Endothelial cell (in vitro differentiated cells): ENCODE measurements at regions not wholly inside any gene's neighbourhood (a gene's known extent, or its start where the extent isn't known, plus 50 kb on each side); places are given as distances from the start of the nearest gene placed in this dataset.

Source experiments
- DNase-seq: peaks from one replicate; pipeline ENCODE4 v3.0.0; 2021; ENCODE audit warnings: low spot score
- H3K27ac Mint-ChIP-seq: one replicate; pipeline ENCODE4 v1.8.0; 2021; ENCODE audit warnings: mixed read lengths, inconsistent platforms; ENCODE audit not compliant: unreplicated experiment
- H3K27me3 Mint-ChIP-seq: one replicate; pipeline ENCODE4 v1.8.0; 2021; ENCODE audit warnings: mild to moderate bottlenecking, moderate library complexity, mixed read lengths, inconsistent platforms; ENCODE audit not compliant: unreplicated experiment
- H3K36me3 Mint-ChIP-seq: one replicate; pipeline ENCODE4 v1.8.0; 2021; ENCODE audit warnings: mild to moderate bottlenecking, low read depth, mixed read lengths, inconsistent platforms; ENCODE audit not compliant: unreplicated experiment
- H3K4me1 Mint-ChIP-seq: one replicate; pipeline ENCODE4 v1.8.0; 2021; ENCODE audit warnings: mild to moderate bottlenecking, mixed read lengths, inconsistent platforms; ENCODE audit not compliant: unreplicated experiment
- H3K4me3 Mint-ChIP-seq: one replicate; pipeline ENCODE4 v1.8.0; 2021; ENCODE audit warnings: mild to moderate bottlenecking, mixed read lengths, inconsistent platforms; ENCODE audit not compliant: unreplicated experiment
- H3K9me3 Mint-ChIP-seq: one replicate; pipeline ENCODE4 v1.8.0; 2021; ENCODE audit warnings: mixed read lengths, inconsistent platforms; ENCODE audit not compliant: unreplicated experiment
- CTCF ChIP-seq: fragments of 200-600 bp; sonication (generic); IDR thresholded peaks from one replicate; pipeline ENCODE4 v1.5.0; 2021; ENCODE audit warnings: antibody characterized with exemption; ENCODE audit not compliant: unreplicated experiment

- Mint-ChIP-seq H3K27me3 (no peaks in the 10 kb centered on the region), H3K4me3 (no peak overlapping the region), H3K9me3 (no peaks in the 10 kb centered on the region), H3K4me1 (peaks cover 12% of the 10 kb centered on the region), H3K27ac (no peak overlapping the region), H3K36me3 (no peaks in the 10 kb centered on the region)
- TF ChIP-seq CTCF = no peak
- no peak for DNase-seq
Measured at GRCh38 chr5:117182104-117182503, 607.5 kb upstream of the SEMA6A start.

GRCh38 chr5:117177302-117177701 is 602.7 kb upstream of the SEMA6A start:
- Mint-ChIP-seq H3K9me3 (no peaks in the 10 kb centered on the region), H3K36me3 (no peaks in the 10 kb centered on the region), H3K27me3 (no peaks in the 10 kb centered on the region), H3K27ac (peak overlapping the region; percentile 54), H3K4me1 (peaks cover 19% of the 10 kb centered on the region), H3K4me3 (no peak overlapping the region)
- no peak for DNase-seq
- no peak for TF ChIP-seq CTCF

GRCh38 chr5:117165068-117165467 is 590.4 kb upstream of the SEMA6A start:
- no peak for DNase-seq
- no peaks in the 10 kb centered on the region for H3K36me3 Mint-ChIP-seq
- no peak overlapping the region for H3K27ac Mint-ChIP-seq
- H3K9me3 Mint-ChIP-seq = no peaks in the 10 kb centered on the region
- H3K4me3 Mint-ChIP-seq = no peak overlapping the region
- H3K27me3 Mint-ChIP-seq = no peaks in the 10 kb centered on the region
- no peak for TF ChIP-seq CTCF
- H3K4me1 Mint-ChIP-seq = no peaks in the 10 kb centered on the region

GRCh38 chr5:117161718-117162335 is 587.2 kb upstream of the SEMA6A start:
- Mint-ChIP-seq H3K4me1 (no peaks in the 10 kb centered on the region), H3K4me3 (no peak overlapping the region)

More at GRCh38 chr5:117161718-117162335, 587.2 kb upstream of the SEMA6A start:
- no peak overlapping the region for H3K27ac Mint-ChIP-seq
- H3K9me3 Mint-ChIP-seq = no peaks in the 10 kb centered on the region
- no peak for DNase-seq
- no peak for TF ChIP-seq CTCF
- H3K36me3 Mint-ChIP-seq = no peaks in the 10 kb centered on the region
- no peaks in the 10 kb centered on the region for H3K27me3 Mint-ChIP-seq
